GM21737 (cell line): ENCODE measurements at regions not wholly inside any gene's neighbourhood (a gene's known extent, or its start where the extent isn't known, plus 50 kb on each side); places are given as distances from the start of the nearest gene placed in this dataset.

Experiments
- ATAC-seq: cut with Tn5 transposase; IDR thresholded peaks from one replicate; pipeline ENCODE4 v1.9.1; 2021; ENCODE audit warnings: mild to moderate bottlenecking, moderate library complexity; ENCODE audit not compliant: unreplicated experiment

GRCh38 chr5:2460098-2460497, 291.4 kb downstream of the IRX2 start:
- ATAC-seq, result no peak

- no peak for ATAC-seq
Measured at GRCh38 chr5:2459251-2459650, 292.2 kb downstream of the IRX2 start.

GRCh38 chr5:2455878-2456277, 295.6 kb downstream of the IRX2 start:
- no peak for ATAC-seq

GRCh38 chr5:2454876-2455275, 296.6 kb downstream of the IRX2 start:
- ATAC-seq, result no peak

- ATAC-seq, result no peak
Measured at GRCh38 chr5:2453781-2454180, 297.7 kb downstream of the IRX2 start.

- no peak for ATAC-seq
Measured at GRCh38 chr5:2451100-2451499, 300.4 kb downstream of the IRX2 start.

- ATAC-seq, result no peak
Measured at GRCh38 chr5:2442496-2443354, 308.8 kb downstream of the IRX2 start.

- no peak for ATAC-seq
Measured at GRCh38 chr5:2441495-2442180, 309.8 kb downstream of the IRX2 start.

GRCh38 chr5:2439608-2440007, 311.9 kb downstream of the IRX2 start:
- ATAC-seq, result no peak

- ATAC-seq, result no peak
Measured at GRCh38 chr5:2433086-2433485, 318.4 kb downstream of the IRX2 start.

- no peak for ATAC-seq
Measured at GRCh38 chr5:2432076-2432920, 319.2 kb downstream of the IRX2 start.

- no peak for ATAC-seq
Measured at GRCh38 chr5:2430606-2431005, 320.9 kb downstream of the IRX2 start.

- no peak for ATAC-seq
Measured at GRCh38 chr5:2427983-2428382, 323.5 kb downstream of the IRX2 start.

GRCh38 chr5:2423634-2424033, 327.8 kb downstream of the IRX2 start:
- ATAC-seq, result no peak

- ATAC-seq, result no peak
Measured at GRCh38 chr5:2417301-2417700, 334.2 kb downstream of the IRX2 start.

- ATAC-seq, result no peak
Measured at GRCh38 chr5:2415678-2416077, 335.8 kb downstream of the IRX2 start.

GRCh38 chr5:2410451-2410850, 341.0 kb downstream of the IRX2 start:
- no peak for ATAC-seq

GRCh38 chr5:2403296-2403695, 348.2 kb downstream of the IRX2 start:
- ATAC-seq, result no peak

- no peak for ATAC-seq
Measured at GRCh38 chr5:2399804-2400203, 351.7 kb downstream of the IRX2 start.

- ATAC-seq, result no peak
Measured at GRCh38 chr5:2399096-2399495, 352.4 kb downstream of the IRX2 start.

- no peak for ATAC-seq
Measured at GRCh38 chr5:2393556-2393955, 357.9 kb downstream of the IRX2 start.
